ENCODE measurements at regions not wholly inside any gene's neighbourhood (a gene's known extent, or its start where the extent isn't known, plus 50 kb on each side); places are given as distances from the start of the nearest gene placed in this dataset.

- TF ChIP-seq CTCF (IDR thresholded peaks at IDR 0.05) (no peak), ZFX (IDR thresholded peaks at IDR 0.05; ENCODE audit: borderline replicate concordance) (no peak)
Observed at GRCh38 chr1:80249699-80250098, 1243.2 kb upstream of the ADGRL4 start.
